ENCODE measurements at regions not wholly inside any gene's neighbourhood (a gene's known extent, or its start where the extent isn't known, plus 50 kb on each side); places are given as distances from the start of the nearest gene placed in this dataset.

DNA sequence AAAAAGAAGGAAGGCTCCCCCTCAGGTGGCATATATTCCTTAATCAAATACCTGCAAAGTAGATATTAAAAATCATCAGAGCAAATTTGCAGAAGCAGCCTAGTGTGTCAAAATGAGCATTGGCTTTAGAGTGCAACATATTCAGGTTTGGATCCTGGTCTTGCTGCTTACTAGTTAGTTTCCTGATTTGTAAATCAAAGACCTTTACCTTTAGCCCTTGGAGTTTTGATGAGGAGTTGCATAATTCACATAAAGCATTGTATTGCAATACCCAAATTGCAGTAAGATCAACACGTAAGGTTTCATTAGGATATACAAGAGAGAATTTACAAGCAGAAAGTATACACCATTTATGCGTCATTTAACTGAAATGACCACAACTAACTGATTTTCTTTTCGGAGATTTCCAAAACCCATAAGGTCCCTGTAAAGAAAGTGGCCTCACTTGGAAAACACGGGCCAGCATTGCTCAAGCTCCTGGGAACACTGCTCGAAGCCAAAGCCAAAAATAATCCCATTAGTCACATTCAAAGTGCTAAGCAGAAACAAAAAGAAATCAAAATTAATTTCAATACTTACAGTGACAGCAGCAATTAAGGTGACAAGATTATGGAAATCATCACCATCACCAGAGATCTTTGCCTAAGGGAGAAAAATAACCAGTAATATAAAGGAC lies 415.9 kb upstream of the ERCC4 start:
- no peak for TF ChIP-seq CTCF (IDR thresholded peaks at IDR 0.05)
- no peak overlapping the region for H3K4me3 Mint-ChIP-seq
- ATAC-seq (ENCODE audit: low read depth) = no peak
- no peak for DNase-seq
- no peak overlapping the region for H3K27ac Mint-ChIP-seq
- POLR2A ChIA-PET = no interaction called here
- peaks cover 8% of the 10 kb centered on the region for H3K9me3 Mint-ChIP-seq
- intact Hi-C loops (cut with micrococcal nuclease) = no loop called here
- no peaks in the 10 kb centered on the region for H3K4me1 Mint-ChIP-seq
- H3K36me3 Mint-ChIP-seq (ENCODE audit: low read depth) = no peaks in the 10 kb centered on the region
- H3K27me3 Mint-ChIP-seq = no peaks in the 10 kb centered on the region
- CTCF ChIA-PET = no interaction called here

DNA sequence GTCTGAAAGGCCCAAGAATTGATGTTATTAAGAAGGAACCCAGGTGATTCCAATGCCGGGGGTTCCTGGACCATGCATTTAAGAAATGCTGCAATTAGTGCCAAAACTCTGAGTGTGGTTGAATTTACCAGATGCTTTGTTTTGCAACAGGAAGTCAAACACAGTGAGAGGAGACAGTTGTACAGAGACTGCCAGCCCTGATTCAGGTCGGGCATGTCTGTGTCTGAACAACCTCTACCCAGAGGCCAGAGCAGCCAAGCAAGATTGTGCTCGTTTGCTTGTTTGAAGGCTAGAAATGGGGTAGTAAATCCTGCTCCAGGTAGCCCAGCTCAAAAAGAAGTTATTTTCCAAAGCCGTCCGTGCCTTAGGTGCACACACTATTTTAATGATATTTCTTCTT lies 412.4 kb upstream of the ERCC4 start:
- H3K27ac Mint-ChIP-seq = no peak overlapping the region
- intact Hi-C loops (cut with micrococcal nuclease) = no loop called here
- no peaks in the 10 kb centered on the region for H3K27me3 Mint-ChIP-seq
- DNase-seq = no peak
- H3K4me1 Mint-ChIP-seq = no peaks in the 10 kb centered on the region
- ChIA-PET POLR2A (no interaction called here), CTCF (no interaction called here)
- TF ChIP-seq CTCF (IDR thresholded peaks at IDR 0.05) = no peak
- H3K36me3 Mint-ChIP-seq (ENCODE audit: low read depth) = no peaks in the 10 kb centered on the region
- no peak overlapping the region for H3K4me3 Mint-ChIP-seq
- no peak for ATAC-seq (ENCODE audit: low read depth)
- peaks cover 11% of the 10 kb centered on the region for H3K9me3 Mint-ChIP-seq

DNA sequence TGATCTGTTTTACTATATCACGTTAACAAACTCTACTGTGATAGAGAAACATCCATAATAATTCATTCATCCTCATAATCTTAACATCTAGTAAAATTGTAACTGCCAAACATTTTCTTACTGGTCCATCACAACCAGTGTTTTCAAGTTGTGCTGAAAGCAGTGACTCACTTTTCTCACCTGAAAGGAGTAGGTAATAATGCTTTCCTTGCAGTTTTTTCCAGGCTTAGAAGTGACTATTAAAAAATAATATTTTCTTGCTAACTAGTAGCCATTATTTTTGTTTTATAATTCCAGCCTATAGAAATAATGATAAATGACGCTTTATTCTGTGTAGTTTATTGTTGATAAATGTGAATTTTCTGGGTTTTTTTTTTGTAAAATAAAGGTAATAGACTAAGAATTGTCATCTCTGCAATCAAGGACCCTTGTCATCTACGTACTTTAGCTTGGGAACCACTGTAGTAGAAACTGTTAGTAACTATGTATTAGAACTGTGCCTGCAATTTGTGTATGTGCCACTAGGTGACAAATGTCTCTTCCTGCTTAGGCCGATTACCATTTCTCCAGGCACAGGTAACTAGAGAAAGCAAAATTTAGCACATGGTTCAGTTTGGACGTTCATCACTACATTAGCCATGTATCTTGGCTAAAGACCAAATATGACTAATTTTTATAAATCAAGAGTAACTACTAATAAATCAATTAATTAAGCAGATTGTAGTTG lies 409.4 kb upstream of the ERCC4 start:
- ATAC-seq (ENCODE audit: low read depth) (no peak), DNase-seq (no peak)
- peaks cover 18% of the 10 kb centered on the region for H3K9me3 Mint-ChIP-seq
- H3K27ac Mint-ChIP-seq = no peak overlapping the region
- H3K4me1 Mint-ChIP-seq = no peaks in the 10 kb centered on the region
- no peak overlapping the region for H3K4me3 Mint-ChIP-seq
- H3K36me3 Mint-ChIP-seq (ENCODE audit: low read depth) = no peaks in the 10 kb centered on the region
- intact Hi-C loops (cut with micrococcal nuclease) = no loop called here
- CTCF ChIA-PET = no interaction called here
- H3K27me3 Mint-ChIP-seq = peaks cover 2% of the 10 kb centered on the region
- POLR2A ChIA-PET = no interaction called here
- no peak for TF ChIP-seq CTCF (IDR thresholded peaks at IDR 0.05)

- H3K27ac Mint-ChIP-seq = no peak overlapping the region
- H3K36me3 Mint-ChIP-seq (ENCODE audit: low read depth) = no peaks in the 10 kb centered on the region
- DNase-seq = no peak
- peaks cover 22% of the 10 kb centered on the region for H3K9me3 Mint-ChIP-seq
- H3K4me1 Mint-ChIP-seq = no peaks in the 10 kb centered on the region
- H3K27me3 Mint-ChIP-seq = peaks cover 2% of the 10 kb centered on the region
- no peak for ATAC-seq (ENCODE audit: low read depth)
- TF ChIP-seq CTCF (IDR thresholded peaks at IDR 0.05) = no peak
- intact Hi-C loops (cut with micrococcal nuclease) = no loop called here
- ChIA-PET POLR2A (no interaction called here), CTCF (no interaction called here)
- H3K4me3 Mint-ChIP-seq = no peak overlapping the region
Measured at GRCh38 chr16:13517841-13518240, 402.1 kb upstream of the ERCC4 start.

DNA sequence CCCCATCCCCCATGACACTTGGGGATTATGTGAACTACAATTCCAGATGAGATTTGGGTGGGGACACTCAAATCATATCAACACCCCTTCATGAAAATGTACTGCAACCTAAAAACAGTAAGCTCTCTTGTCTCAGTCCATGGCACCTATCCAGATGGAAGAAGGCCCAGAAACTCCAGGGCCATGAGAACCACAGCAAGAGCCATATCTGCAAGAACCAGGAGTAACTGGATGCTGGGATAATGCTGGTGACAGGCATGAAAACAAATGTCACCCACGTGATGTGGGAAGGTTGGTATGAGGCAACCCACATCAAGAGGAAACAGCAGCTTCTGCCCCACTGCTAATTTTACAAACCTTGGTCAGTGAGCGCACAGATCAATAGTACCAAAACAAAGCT lies 400.1 kb upstream of the ERCC4 start:
- POLR2A ChIA-PET = no interaction called here
- no peaks in the 10 kb centered on the region for H3K36me3 Mint-ChIP-seq (ENCODE audit: low read depth)
- intact Hi-C loops (cut with micrococcal nuclease) = no loop called here
- no peaks in the 10 kb centered on the region for H3K4me1 Mint-ChIP-seq
- CTCF ChIA-PET = no interaction called here
- no peak for DNase-seq
- peaks cover 9% of the 10 kb centered on the region for H3K9me3 Mint-ChIP-seq
- H3K4me3 Mint-ChIP-seq = no peak overlapping the region
- H3K27me3 Mint-ChIP-seq = no peaks in the 10 kb centered on the region
- no peak for ATAC-seq (ENCODE audit: low read depth)
- no peak overlapping the region for H3K27ac Mint-ChIP-seq
- TF ChIP-seq CTCF (IDR thresholded peaks at IDR 0.05) = no peak

Data from activated B cell treated with CpG ODN at 0.5 μM for 24 hours (primary cell).